HG02973 (cell line): ENCODE measurements at regions not wholly inside any gene's neighbourhood (a gene's known extent, or its start where the extent isn't known, plus 50 kb on each side); places are given as distances from the start of the nearest gene placed in this dataset.

Source experiments
- ATAC-seq: cut with Tn5 transposase; IDR thresholded peaks from one replicate; pipeline ENCODE4 v1.9.1; 2021; ENCODE audit warnings: moderate library complexity; ENCODE audit not compliant: unreplicated experiment

DNA sequence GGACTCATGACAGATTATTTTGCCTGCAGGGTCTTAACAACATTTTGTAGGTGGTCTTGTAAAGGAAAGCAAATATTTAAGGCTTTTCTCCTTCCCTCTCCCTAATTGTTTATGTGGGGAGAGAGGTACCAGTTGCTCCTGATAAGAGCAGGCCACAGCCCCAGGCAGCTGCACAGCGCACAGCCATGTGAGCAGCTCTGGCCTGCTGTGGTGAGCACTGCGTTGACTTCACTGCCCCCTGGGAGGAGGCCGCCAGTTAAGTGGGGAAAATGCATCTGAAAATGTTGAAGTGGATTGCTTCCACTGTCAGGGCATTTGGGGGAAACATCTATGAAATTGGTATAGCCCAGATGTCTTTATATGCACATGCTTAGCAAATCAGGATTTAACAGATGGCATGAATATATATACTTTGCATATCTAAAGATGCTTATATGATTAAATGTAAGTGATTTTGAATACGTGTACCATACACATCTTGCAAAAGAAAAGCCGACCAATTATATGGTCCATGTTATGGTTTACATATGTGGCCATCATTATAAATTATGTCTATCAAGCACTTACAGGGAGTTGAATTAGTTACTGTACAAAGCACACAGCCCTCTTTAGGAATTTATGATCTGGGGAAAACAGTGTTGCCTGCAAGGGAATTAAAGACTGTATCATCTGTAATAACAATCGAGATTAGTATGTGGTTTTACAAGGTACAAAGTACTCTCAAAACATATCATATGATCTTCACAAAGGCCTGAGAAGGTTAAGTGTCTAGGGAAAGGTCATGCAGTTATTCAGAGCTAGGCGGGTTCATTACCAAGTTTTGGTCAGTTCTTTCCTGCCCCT is 132.1 kb downstream of the RHOU start:
- ATAC-seq = no peak

DNA sequence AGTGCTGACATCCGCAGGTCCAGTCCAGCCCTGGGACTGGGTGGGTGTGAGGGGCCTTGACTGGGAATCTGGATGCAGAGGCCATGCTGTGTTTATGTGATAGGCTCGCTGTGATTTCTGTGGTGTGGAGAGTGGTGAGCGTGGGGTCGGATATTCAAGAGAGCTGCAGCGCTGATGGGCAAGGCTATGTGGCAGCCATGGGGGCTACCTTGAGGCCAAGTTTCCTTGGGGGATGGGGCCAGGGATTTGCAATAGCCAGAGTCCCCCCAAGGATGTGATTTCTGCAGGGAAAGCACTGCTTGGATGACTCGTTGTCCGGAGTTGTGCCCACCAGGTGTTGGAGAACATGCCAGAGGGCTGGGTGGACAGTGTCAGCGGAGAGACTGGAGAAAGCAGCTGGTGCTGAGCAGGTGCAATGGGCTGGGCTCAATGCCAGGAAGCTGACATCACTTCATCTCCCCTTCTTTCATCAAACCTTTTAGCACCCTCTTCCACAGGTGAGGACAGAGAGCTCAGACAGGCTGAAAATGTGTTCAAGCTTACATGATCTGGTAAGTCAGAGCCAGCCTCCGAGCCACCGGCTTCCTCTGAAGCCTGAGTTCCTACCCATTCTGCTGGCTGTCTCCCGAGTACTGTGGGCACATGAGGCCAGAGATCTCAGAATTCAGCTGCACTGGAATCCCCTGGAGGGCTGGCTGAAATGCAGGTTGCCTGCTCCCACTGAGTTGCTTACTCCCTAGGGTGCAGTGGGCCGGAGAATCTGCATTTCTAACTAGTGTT is 132.9 kb downstream of the RHOU start:
- no peak for ATAC-seq

DNA sequence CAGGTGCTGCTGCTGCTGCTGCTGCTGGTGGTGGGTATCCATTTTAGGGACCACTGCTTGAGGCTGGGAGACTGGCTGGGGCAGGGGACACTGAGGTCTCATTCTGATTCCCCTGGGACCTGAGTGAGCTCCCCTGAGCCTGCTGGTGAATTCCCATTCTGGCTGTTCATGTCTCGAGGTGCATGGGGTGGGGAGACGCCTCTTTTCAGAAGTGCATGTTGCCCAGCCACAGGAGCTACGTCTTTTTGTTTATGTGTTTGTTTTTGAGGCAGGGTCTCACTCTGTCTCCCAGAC is 133.4 kb downstream of the RHOU start:
- ATAC-seq = no peak

DNA sequence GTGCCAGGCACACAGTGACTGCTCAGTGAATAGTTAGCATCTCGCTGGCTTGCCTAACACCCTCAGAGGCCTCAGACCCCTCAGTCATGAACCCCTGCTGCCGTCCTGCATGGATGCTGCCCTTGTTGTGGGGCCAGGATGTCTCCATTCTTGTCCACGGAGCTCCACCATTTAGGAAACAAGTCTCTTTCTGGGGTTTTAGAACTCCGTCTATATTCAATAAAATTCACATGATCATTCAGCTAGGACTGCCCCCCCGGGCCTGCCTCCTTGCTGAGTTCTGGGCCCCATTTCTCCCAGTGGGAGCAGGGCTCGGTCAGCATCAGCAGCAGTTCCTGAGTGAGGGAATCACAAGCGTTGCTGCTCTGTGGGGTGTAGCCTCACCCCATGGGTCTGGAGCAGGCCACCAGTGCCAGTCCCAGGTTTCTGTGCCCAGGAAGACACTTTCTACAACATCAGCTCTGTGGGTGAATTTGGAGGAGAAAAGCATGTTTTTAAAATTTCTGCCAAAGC is 134.1 kb downstream of the RHOU start:
- no peak for ATAC-seq

DNA sequence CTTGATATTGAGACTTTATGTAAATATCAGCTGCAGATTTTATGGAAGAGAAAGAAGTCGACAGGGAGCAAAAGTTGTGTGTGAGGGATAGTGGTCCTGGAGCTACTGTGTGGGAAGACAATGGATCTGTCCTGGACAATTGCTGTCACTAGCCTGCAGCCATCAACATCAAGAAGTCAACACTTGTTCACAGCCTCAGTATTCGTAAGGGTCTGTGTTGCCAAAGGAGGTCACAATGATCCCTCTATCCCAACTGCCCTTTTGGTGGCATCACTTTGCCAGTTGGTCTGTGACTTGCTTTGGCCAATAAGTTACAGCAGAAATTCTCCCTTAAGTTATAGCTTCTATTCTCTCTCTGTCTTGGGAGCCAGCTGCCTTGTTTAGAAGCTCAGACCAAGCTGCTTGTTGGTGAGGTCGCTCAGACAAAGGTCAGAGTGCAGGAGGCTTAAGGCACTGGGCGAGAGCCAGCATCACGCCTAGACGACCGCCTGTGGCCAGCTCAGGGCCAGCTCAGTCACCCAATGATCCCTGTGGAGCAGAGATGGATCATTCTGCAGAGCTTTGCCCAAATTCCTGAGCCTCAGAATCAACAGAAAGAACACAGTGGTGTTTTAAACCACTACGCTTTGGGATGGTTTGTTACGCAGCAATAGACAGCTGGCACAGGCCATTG is 134.9 kb downstream of the RHOU start:
- ATAC-seq = no peak

DNA sequence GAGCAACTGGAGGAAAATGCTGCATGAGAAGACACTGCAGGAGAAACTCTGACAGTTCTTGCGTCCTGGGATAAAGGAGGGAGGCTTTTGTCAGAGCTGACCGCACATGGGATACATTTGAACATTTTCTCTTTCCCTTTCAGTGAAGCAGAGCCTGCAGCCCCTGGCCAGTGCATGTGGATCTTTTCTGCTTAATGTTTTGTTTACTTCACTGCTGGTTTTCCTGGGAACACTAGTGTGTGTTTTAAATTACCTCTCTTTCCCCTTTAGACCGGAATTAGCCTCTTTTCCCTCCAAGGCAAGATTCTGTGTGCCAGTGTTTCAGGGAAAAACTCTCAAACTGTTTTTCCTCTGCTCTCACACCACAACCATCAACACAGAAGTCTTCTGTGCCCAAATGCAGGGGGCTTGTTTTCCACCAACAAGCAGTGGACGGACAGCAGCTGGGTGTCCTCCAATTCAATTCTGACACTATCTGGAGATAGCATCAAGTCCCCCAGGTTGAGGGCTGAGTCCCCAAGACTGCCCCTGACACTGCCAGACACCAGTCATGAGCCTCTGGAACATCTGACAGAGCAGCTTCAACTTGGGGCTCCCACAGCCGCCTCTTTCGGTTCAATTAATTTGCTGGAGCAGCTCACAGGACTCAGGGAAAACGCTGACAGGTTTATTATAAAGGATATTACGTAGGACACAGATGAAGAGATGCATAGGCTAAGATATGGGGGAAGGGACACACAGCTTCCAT is 136.2 kb downstream of the RHOU start:
- ATAC-seq = no peak

DNA sequence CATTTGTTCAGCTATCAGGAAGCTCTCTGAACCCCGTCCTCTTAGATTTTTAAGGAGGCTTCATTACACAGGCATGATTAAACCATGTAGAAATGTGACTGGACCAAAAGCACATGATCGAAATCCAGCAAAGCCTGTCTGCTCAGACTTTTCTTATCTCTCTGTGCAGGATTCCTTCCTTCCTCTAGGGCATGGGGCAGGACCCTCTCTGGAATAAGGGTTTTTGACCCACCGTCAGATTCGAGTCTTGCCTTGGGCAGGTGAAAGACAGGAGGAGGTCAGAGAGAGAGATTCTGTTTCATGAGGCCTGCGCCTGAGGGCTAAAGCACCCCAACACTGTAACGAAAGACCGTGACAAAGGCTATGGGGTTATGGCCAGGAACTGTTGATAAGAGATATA is 136.8 kb downstream of the RHOU start:
- no peak for ATAC-seq

DNA sequence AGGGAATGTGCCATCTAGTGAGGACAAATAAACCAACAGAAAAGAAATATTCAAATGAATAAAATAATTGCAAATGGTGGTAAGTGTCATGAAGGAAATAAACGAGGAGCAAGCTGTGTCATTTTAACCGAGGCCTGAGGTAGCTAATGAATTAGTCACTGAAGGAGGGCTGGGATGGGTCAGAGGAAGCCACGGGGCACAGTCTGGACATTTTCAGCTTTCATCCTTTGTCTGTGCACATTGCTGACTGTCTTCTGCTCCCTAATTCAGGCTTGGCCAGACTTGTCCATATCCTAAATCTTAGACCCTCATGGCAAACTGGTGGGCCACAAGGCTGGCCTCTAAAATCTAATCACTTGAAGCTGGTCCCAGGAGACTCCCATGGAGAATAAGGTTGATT is 138.4 kb downstream of the RHOU start:
- ATAC-seq = no peak

DNA sequence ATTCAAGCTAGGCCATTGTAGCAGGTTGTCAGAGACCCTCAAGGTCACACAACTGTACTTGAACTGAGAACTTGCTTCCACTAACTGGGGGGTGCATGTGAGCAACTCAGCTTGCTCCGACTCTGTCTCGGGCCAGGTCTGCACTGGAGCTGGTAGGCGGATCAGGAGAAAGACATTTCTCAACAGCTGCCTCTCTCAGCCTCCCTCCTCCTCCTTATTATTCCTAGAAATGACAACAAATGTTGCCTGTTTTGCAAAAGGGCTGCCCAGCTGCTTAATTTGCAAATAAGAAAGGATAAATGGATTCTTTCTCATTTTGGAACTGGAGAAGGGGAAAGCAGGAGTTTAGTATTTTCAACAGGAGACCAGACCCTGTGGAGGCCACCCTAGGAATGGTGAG is 140.5 kb downstream of the RHOU start:
- no peak for ATAC-seq

DNA sequence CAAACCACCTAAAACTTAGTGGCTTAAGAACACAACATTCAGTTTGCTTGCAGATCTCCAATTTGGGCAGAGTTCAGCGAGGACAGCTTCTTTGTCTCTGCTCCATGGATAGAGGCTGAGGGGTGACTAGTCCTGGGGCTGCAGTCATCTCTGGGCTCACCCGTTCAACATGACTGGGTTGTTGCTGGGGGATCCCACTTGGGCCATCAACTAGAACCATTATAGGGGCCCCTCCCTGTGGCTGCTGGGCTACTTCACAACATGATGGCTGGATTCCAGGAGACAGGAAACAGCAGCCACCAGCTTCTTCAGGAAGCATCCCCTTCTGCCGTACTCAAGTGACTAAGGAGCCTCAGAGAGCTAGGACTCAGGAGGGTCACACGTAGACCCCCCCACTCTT is 140.9 kb downstream of the RHOU start:
- ATAC-seq = no peak

DNA sequence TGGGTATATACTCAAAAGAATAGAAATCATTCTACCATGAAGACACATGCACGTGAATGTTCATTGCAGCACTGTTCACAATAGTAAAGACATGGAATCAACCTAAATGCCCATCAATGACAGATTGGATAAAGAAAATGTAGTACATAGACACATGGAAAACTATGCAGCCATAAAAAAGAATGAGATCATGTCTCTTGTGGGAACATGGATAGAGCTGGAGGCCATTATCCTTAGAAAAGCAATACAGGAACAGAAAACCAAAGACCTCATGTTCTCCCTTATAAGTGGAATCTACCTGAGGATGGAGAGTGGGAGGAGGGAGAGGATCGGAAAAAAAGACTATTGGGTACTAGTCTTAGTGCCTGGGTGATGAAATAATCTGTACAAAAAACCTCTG is 143.9 kb downstream of the RHOU start:
- no peak for ATAC-seq

DNA sequence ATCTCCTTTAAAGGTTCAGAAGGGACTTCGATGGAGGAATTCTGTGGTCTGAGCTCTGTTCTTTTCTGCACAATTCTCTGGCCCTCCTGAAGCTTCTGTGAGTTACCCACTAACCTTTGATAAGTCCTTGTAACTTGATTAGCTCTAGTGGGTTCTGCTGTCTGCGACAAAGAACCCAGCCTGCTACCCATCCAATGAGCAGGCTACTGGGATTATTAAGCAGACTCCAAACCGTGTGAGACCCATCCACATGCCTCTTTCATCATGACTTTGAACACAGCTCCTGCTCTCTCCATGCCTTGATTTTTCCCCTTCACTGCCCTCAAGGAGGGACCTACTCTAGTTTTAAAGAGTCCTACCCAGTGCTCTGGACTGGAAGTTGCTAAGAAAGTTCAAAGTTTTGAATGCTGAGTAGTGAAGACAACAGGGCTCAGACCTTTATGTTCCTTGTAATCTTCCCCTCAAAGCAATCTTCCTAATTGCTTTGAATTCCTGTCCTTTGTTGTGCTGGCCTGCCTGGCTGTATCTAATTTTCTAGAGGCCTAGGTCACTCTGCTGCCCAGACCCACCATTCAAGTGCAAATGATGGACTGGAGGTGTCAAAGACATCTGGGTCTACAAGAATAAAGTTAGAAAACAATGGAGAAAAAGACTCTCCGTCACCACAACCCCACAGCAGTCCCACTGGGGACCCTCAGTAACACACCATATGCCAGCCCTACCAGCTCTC is 146.9 kb downstream of the RHOU start:
- ATAC-seq = no peak

DNA sequence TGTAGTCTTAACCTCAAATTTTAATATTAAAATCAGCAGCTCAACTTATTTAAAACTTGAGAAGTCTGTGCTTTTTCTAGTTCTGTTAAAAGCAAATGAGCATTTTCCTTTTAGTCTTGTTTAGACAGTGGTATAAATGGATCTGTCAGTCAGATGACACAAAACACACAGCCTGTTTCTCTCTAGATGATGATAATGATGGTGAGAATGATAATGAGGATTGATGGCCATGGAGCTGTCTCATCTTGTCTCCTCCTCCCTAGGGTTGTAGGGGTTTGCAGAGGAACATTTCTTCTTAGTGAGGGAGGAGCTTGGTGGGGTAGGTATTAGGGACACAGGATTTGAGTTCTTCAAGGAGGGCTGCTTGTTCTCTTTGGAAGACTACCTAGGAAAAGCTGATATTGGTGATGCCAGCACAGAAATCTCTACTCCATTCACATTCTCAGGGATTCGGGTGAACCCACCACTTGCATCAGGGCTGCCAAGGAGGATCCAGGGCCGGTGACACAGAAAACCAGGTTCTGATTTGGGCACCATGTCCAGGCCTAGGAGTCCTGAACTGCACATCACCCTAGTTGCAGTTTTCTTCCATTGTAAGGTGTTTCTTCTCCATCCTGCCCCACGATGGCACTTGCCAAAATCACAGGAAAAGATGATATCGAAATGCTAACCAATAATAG is 147.6 kb downstream of the RHOU start:
- no peak for ATAC-seq

DNA sequence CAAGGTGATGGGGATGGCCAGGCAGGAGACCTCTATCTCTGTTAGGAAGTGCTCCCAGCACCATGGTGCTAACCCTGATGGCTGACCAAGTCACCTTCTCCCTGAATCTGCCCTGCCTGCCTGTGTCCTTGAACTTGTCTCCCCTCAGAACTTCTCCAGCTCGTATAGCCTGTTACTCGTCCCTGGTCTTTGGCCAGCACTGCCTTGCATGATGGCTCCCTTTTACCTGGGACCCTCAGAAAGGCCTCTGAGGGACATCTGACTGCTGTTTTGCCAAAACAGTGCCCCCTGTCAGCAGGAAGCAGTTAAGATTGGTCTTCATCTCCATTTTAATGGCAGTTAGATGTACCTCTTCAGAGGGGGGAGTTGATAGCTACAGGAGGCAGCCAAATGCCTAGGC is 148.3 kb downstream of the RHOU start:
- ATAC-seq = no peak

DNA sequence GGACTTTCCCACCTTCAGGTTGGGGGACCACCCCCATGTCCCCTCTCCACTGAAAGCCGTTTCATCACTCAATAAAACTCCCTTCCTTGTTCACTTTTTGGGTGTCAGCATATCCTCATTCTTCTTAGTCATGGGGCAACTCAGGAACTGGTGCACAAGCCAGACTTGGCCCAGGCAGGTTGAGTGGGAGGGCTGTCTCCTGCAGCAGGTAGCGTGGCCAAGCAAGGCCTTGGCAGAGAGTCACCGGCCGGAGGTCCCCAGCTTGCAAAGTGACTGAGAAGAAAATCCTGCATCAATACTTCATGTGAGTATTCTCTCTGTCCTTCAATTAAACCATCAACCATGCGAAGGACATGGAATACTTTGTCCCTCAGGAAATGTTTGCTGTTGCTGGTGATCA is 148.9 kb downstream of the RHOU start:
- ATAC-seq = no peak

DNA sequence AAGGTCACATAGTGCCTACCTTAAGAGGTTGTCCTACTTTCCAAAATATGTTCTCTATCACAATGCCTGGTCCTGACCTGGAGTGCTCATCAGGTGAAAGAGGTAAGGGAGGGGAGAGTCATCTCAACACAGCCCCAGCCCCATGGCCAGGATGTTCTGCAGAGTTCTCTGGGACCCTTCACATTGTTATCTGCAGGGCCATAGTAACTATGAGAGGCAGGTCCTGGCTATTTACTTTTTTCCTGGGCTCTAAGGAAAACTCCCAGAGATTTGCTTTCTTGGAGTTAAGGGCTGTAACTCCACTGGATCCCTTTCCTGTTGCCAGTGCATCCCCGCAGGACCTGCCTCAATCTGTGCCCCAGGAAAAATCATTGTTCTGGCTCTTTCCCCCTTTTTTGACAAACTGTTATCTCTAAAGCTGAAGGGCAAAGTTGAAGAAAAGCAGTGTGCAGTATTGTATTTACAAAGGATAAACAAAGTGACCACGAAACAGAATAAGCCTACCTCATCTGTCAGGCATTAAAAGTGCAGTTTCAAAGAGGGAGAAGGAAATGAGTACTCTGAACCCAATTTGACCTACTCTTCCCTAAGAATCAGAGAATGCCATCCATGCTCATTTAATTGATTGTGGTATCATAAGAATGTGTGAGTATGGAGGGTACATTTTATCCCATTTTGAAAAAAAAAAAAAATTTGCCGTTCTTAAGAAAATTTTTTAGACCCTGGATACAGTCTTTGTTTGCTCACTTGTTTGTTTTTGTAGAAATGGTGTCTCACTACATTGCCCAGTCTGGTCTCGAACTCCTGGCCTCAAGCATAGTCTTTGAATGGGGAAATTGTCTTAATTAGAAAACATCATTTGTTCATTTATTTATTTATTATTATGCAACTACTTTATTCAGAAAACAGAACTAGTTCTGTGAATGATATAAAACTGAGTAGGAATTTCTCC is 149.6 kb downstream of the RHOU start:
- ATAC-seq = no peak

DNA sequence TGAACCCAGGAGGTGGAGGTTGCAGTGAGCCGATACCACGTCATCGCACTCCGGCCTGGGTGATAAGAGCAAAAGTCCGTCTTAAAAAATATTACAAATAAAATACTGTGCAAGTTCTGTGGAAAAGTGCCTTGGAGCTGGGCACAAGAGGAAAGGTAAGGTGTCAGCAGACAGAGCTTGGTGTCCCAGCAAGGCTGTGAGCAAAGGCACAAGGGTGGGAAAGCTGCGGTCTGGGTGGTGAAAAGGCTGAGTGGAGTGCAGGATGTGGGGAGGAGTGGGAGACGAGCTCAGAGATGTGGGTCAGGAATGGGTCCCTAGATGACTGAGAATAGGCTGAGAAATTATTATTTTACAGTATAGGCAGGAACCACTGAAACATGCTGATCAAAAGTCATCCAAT is 150.6 kb downstream of the RHOU start:
- ATAC-seq = no peak

DNA sequence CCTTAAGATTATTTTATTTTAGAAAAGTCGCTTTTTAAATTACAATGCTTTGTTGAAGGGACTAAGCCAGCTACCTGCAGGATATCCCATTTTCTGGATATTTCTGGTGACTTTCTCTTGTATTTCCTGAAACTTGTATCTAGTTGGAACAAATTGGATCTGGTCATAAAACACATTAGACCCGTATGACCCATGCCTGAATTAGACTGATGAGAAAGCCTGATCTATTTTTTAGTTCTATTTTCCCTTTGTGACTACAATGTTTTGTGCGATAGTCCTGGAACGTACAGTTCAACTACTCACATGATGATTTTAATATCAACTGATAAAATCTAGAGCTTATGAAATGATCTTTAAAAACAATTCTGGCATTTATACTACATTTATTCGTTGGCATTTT is 151.8 kb downstream of the RHOU start:
- ATAC-seq = no peak

DNA sequence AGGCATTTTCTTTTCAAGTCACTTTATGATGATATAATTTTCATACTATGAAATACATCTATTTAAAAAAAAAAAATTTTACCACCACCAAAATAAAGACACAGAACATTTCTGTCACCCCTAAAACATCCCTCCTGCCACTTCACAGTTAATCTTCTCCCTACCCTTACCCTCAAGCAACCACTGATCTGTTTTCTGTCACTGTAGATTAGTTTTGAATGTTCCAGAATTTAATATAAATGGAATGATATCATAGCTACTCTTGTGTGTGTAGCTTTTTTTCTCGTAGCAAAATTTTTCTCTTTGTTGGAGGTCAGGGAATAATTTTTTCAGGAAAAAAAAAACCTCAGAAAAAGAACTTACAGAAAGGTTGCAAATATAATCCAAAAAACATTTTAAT is 152.7 kb downstream of the RHOU start:
- ATAC-seq = no peak
